GM10248 (cell line): ENCODE measurements at regions not wholly inside any gene's neighbourhood (a gene's known extent, or its start where the extent isn't known, plus 50 kb on each side); places are given as distances from the start of the nearest gene placed in this dataset.

ENCODE experiments used
- CTCF ChIA-PET: fragments of 300-600 bp; sonication (Branson Sonifier 250); formaldehyde crosslinking; extraction: SDS; loops from one replicate; lab custom pipeline; 2021; ENCODE audit warnings: antibody characterized with exemption; lab: Yijun Ruan, JAX
- POLR2A ChIA-PET: fragments of 350-650 bp; sonication (Branson Sonifier 250); formaldehyde crosslinking; extraction: SDS; loops from one replicate; lab custom pipeline; 2020; ENCODE audit warnings: antibody characterized with exemption; lab: Yijun Ruan, JAX
- DNase-seq: peaks from one replicate; pipeline ENCODE4 v3.0.0; 2012; ENCODE audit errors: extremely low spot score
- TF ChIP-seq, protein P1 (sequence below): IDR thresholded peaks from 2 replicates; pipeline ENCODE4 v1.5.1; 2012; ENCODE audit warnings: mild to moderate bottlenecking, low read depth; ENCODE audit errors: extremely low read depth, missing control alignments, control extremely low read depth

DNA sequence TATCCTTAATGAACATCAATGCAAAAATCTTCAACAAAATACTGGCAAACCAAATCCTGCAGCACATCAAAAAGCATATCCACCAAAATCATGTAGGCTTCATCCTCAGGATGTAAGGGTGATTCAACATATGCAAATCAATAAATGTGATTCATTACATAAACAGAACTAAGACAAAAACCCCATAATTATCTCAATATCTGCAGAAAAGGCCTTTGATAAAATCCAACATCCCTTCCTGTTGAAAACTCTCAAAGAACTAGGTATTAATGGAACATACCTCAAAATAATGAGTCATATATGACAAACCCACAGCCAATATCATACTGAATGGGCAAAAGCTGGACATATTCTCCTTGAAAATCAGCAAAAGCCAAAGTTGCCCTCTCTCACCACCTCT is 54.6 kb upstream of the DEPDC1 start:
- POLR2A ChIA-PET = no interaction called here
- CTCF ChIA-PET = no interaction called here
- DNase-seq = no peak
- TF ChIP-seq, protein P1, sequence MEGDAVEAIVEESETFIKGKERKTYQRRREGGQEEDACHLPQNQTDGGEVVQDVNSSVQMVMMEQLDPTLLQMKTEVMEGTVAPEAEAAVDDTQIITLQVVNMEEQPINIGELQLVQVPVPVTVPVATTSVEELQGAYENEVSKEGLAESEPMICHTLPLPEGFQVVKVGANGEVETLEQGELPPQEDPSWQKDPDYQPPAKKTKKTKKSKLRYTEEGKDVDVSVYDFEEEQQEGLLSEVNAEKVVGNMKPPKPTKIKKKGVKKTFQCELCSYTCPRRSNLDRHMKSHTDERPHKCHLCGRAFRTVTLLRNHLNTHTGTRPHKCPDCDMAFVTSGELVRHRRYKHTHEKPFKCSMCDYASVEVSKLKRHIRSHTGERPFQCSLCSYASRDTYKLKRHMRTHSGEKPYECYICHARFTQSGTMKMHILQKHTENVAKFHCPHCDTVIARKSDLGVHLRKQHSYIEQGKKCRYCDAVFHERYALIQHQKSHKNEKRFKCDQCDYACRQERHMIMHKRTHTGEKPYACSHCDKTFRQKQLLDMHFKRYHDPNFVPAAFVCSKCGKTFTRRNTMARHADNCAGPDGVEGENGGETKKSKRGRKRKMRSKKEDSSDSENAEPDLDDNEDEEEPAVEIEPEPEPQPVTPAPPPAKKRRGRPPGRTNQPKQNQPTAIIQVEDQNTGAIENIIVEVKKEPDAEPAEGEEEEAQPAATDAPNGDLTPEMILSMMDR = no peak

DNA sequence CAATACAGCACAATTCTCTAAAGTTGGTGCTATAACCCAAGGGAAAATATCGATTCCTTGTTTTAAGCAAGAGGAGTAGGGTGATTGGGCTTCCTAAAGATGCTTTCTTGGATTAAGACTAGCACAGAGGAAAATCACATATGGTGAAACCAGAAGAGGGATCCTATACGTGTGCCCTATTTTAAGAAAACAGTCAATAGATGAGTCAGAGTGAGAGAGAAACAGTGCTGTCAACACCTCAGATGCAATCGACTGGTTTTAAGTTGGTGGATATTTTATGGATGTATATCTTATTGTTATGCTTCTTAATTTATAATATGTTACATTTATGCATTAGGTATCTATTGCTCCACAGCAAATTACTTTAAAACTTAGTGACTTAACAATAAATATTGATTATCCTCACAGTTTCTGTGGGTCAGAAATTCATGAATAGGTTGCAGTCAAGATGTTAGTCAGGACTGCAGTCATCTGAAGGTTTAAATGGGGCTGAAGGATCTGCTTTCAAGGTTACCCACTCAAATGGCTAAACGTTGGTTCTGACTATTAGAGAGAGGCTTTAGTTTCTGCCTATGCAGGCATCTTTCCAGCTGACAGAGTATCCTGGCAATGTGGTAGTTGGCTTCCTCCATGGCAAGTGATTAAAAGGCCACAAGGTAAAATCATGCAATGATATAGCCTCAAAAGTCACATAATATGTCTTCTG is 61.6 kb upstream of the DEPDC1 start:
- DNase-seq = no peak
- ChIA-PET POLR2A (no interaction called here), CTCF (no interaction called here)

DNA sequence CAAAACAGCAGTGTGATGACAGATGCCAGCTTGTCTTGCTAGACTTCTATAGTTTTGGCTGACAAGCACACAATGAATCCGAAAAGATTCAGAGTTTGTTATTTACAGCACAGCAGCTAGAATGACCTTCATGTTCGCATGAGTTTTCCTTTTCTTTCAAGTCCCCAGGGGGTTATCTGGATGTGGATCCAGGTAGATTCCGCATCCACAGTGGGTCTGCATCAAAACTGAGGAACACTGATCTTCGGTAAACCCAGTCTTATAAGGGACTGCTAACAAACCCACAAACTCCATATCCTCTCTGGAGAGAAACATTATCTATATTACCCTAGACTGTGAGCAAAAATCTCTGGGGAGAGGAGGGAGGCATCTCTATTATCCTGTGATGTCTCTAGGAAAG is 69.0 kb upstream of the DEPDC1 start:
- TF ChIP-seq, protein P1 = no peak
- no peak for DNase-seq
- ChIA-PET CTCF (no interaction called here), POLR2A (no interaction called here)

More for the DNA sequence above, 61.6 kb upstream of the DEPDC1 start:
- TF ChIP-seq, protein P1 = no peak

DNA sequence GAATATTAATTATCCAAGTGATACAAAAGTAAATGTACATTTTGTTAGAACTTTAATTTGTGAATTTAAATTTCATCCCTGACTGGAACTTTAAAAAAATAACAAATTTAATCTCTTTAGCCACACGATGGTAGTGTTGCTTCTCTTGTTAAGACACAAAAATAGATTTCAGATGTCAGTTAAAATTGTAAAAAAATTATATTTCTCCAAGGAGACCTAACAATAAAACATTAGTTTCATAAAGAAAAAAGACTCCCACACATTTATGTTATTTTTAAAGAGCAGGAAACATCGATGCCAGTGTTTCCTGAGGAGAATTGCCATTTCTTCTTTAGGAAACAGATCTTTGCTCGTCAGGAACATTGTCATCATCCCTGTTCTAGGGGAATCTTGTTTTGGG is 74.0 kb upstream of the DEPDC1 start:
- POLR2A ChIA-PET = no interaction called here

DNA sequence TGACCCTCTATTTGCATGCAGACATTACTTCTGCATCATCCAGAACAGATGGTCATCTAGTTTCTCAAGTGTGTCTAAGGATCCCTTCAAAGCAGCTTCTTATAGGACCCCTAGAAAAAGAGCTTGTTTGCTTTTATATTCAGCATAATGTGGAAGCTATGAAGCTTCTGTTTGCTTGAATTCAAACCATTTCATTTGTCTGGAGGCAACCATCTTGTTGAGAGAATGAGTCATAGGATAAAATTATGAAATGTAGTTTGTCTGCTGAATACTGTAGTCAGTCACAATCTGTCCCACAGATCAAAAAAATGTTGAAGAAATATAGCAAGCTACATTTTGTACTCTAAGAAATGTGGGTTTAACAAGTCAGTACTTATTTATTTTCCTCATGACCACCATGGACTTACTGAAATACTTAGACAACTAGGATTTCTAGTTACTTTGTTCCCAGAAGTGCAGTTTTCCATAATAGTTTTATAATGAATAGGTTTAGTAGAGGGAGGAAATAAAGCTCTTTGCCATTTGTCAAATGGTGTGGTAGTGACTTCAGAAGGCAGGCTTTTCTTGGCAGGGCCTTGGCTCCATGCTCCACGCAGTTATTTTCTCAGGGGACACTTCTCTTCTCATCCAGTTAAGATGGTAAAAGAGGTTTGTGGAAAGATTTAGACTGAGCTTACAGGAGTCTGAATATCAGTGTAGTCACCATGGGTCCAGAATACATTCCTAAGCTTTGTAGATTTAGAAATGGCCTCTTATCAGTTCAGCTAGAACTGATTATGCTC is 74.8 kb upstream of the DEPDC1 start:
- ChIA-PET CTCF (interaction anchor here (1.1 to 1.3 kb wide), 2 partner anchors 10 to 455 kb away, joined by 3 read pairs; no protein-coding TSS in a partner anchor), POLR2A (no interaction called here)
- TF ChIP-seq, protein P1 = no peak
- no peak for DNase-seq

More for the DNA sequence above, 74.0 kb upstream of the DEPDC1 start:
- TF ChIP-seq, protein P1 = no peak
- DNase-seq = no peak
- CTCF ChIA-PET = interaction anchor here (1.3 kb wide), 1 partner anchor 11 kb away, joined by 3 read pairs; no protein-coding TSS in a partner anchor

DNA sequence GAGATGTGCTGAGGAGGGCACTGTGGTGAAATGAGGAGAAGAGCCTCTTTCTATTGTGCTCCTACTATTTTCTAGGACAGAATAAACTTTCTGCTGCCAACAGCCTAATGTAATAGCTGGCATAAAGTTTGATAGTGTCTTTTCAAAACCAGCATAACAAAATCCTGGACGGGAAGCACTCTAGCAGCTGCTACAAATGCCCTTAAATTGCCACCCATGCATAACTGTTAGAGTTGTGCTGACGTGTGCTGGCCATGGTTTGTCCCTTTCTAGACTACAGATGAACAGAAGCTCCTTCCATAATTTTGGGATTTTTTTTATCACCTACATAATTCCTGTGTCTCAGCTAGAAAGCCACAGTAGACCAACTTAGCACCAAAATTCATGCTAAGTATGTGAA is 88.5 kb upstream of the DEPDC1 start:
- POLR2A ChIA-PET = no interaction called here
- TF ChIP-seq, protein P1 = no peak
- DNase-seq = no peak
- CTCF ChIA-PET = interaction anchor here (1.8 kb wide), 1 partner anchor 15 kb away, joined by 6 read pairs; no protein-coding TSS in a partner anchor
